GM12875 (cell line): ENCODE measurements at regions not wholly inside any gene's neighbourhood (a gene's known extent, or its start where the extent isn't known, plus 50 kb on each side); places are given as distances from the start of the nearest gene placed in this dataset.

ENCODE experiments used
- H3K4me3 ChIP-seq: one replicate; pipeline ENCODE4 v1.5.1; 2011; ENCODE audit warnings: low read depth, low read length, control low read depth
- TF ChIP-seq, protein P1 (sequence below): IDR thresholded peaks from 2 replicates; pipeline ENCODE4 v1.5.1; 2011; ENCODE audit warnings: low read depth, mild to moderate bottlenecking, control low read depth, inconsistent platforms, low read length, moderate library complexity, borderline replicate concordance; ENCODE audit not compliant: insufficient read depth

DNA sequence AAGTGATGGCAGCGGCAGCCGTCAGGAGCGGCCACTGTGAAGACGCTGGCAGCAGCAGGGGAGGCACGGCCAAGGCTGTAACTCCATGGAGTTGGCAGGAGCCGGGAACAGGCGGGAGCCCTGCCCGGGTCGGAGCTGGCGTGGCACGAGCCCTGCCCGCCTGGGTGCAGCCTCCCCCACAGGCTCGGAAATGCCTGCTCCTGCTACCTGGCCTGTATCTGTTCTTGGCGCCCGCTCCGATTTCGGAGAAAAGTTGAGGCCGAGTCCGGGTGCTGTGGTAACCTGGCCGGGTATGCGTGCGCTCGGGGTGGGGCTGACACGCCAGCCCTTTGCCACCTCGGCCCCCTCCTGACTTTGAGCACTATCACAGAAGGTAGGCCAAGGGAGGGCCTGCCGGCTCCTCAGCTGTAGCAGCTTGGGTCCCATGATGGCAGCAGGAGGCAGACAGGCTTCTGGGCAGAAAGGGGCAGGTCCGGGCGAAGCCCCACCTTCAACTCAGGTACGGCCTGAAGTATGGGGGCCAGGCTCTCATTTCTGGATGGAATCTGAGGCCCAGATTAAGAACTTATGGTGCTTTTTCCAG lies 51.2 kb upstream of the SHISA3 start:
- no peak overlapping the region for H3K4me3 ChIP-seq
- TF ChIP-seq, protein P1, sequence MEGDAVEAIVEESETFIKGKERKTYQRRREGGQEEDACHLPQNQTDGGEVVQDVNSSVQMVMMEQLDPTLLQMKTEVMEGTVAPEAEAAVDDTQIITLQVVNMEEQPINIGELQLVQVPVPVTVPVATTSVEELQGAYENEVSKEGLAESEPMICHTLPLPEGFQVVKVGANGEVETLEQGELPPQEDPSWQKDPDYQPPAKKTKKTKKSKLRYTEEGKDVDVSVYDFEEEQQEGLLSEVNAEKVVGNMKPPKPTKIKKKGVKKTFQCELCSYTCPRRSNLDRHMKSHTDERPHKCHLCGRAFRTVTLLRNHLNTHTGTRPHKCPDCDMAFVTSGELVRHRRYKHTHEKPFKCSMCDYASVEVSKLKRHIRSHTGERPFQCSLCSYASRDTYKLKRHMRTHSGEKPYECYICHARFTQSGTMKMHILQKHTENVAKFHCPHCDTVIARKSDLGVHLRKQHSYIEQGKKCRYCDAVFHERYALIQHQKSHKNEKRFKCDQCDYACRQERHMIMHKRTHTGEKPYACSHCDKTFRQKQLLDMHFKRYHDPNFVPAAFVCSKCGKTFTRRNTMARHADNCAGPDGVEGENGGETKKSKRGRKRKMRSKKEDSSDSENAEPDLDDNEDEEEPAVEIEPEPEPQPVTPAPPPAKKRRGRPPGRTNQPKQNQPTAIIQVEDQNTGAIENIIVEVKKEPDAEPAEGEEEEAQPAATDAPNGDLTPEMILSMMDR, result no peak

DNA sequence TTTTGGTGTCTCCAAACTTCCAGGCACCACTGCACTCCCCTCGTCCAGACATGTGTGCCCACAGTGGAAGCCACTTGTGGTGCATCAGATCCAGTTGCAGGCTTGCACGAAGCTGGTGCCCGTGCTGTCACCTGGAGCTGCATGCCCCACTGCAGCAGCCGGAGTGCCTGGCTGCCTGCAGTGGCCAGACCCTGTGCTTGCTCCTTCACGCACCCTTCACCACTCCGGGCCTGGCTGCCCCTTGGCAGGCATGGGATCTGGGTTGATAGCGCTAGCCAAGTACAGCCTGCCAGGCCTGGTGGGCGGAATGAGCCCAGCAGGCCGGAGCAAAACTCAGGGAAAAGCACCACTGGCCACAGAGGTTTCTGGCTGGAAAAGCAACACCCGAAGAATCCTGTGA lies 50.2 kb upstream of the SHISA3 start:
- TF ChIP-seq, protein P1, result no peak
- H3K4me3 ChIP-seq, result no peak overlapping the region
